ENCODE measurements at regions not wholly inside any gene's neighbourhood (a gene's known extent, or its start where the extent isn't known, plus 50 kb on each side); places are given as distances from the start of the nearest gene placed in this dataset.
"Not testable (repeated sequence)": the region's sequence is repeated elsewhere in the genome, so short reads cannot be mapped to it uniquely, and the experiment has no call there.

- DNase-seq, result no peak
- Mint-ChIP-seq H3K27ac (no peak overlapping the region), H3K36me3 (ENCODE audit: low read depth) (no peaks in the 10 kb centered on the region), H3K9me3 (peaks cover 13% of the 10 kb centered on the region), H3K4me3 (no peak overlapping the region), H3K4me1 (no peaks in the 10 kb centered on the region), H3K27me3 (peaks cover 3% of the 10 kb centered on the region)
- intact Hi-C loops (cut with micrococcal nuclease), result no loop called here
Observed at GRCh38 chr9:31314241-31314640, 1070.2 kb upstream of the ACO1 start.

GRCh38 chr9:31320494-31320893 lies 1063.9 kb upstream of the ACO1 start:
- intact Hi-C loops (cut with micrococcal nuclease), result no loop called here
- Mint-ChIP-seq H3K27me3 (no peaks in the 10 kb centered on the region), H3K4me1 (peaks cover 7% of the 10 kb centered on the region), H3K36me3 (ENCODE audit: low read depth) (no peaks in the 10 kb centered on the region), H3K9me3 (peaks cover 4% of the 10 kb centered on the region), H3K4me3 (no peak overlapping the region), H3K27ac (no peak overlapping the region)
- DNase-seq, result peak; percentile 46

GRCh38 chr9:31321256-31321655 lies 1063.2 kb upstream of the ACO1 start:
- Mint-ChIP-seq H3K4me3 (no peak overlapping the region), H3K9me3 (peaks cover 4% of the 10 kb centered on the region), H3K36me3 (ENCODE audit: low read depth) (no peaks in the 10 kb centered on the region), H3K27me3 (no peaks in the 10 kb centered on the region), H3K4me1 (peaks cover 7% of the 10 kb centered on the region), H3K27ac (no peak overlapping the region)
- intact Hi-C loops (cut with micrococcal nuclease), result no loop called here
- peak; percentile 44 for DNase-seq

GRCh38 chr9:31321686-31322085 lies 1062.8 kb upstream of the ACO1 start:
- H3K27me3 Mint-ChIP-seq, result no peaks in the 10 kb centered on the region
- intact Hi-C loops (cut with micrococcal nuclease), result no loop called here

GRCh38 chr9:31323726-31324444 lies 1060.6 kb upstream of the ACO1 start:
- Mint-ChIP-seq H3K27me3 (no peaks in the 10 kb centered on the region), H3K36me3 (ENCODE audit: low read depth) (no peaks in the 10 kb centered on the region), H3K27ac (peak overlapping the region; percentile 39), H3K9me3 (no peaks in the 10 kb centered on the region), H3K4me1 (peaks cover 7% of the 10 kb centered on the region), H3K4me3 (peak overlapping the region; percentile 34)
- intact Hi-C loops (cut with micrococcal nuclease), result no loop called here
- DNase-seq, result peak; percentile 57

More at GRCh38 chr9:31321686-31322085, 1062.8 kb upstream of the ACO1 start:
- Mint-ChIP-seq H3K27ac (no peak overlapping the region), H3K4me3 (no peak overlapping the region), H3K4me1 (peaks cover 7% of the 10 kb centered on the region), H3K9me3 (peaks cover 4% of the 10 kb centered on the region), H3K36me3 (ENCODE audit: low read depth) (no peaks in the 10 kb centered on the region)
- DNase-seq, result no peak

- H3K27me3 Mint-ChIP-seq, result no peaks in the 10 kb centered on the region
- no peaks in the 10 kb centered on the region for H3K9me3 Mint-ChIP-seq
- H3K36me3 Mint-ChIP-seq (ENCODE audit: low read depth), result no peaks in the 10 kb centered on the region
- intact Hi-C loops (cut with micrococcal nuclease), result no loop called here
- H3K4me1 Mint-ChIP-seq, result peaks cover 7% of the 10 kb centered on the region
- peak; percentile 43 for DNase-seq
- H3K4me3 Mint-ChIP-seq, result no peak overlapping the region
- H3K27ac Mint-ChIP-seq, result no peak overlapping the region
Observed at GRCh38 chr9:31325778-31326177, 1058.7 kb upstream of the ACO1 start.

- H3K4me1 Mint-ChIP-seq; DNase-seq; H3K36me3 Mint-ChIP-seq (ENCODE audit: low read depth); H3K27ac Mint-ChIP-seq; H3K9me3 Mint-ChIP-seq; intact Hi-C loops (cut with micrococcal nuclease); H3K27me3 Mint-ChIP-seq; H3K4me3 Mint-ChIP-seq: not testable (repeated sequence)
Observed at GRCh38 chr9:31326883-31327282, 1057.6 kb upstream of the ACO1 start.

GRCh38 chr9:31334837-31335528 lies 1049.5 kb upstream of the ACO1 start:
- H3K27me3 Mint-ChIP-seq, result no peaks in the 10 kb centered on the region
- peaks cover 8% of the 10 kb centered on the region for H3K4me1 Mint-ChIP-seq
- intact Hi-C loops (cut with micrococcal nuclease), result no loop called here
- peak; percentile 52 for DNase-seq
- no peaks in the 10 kb centered on the region for H3K36me3 Mint-ChIP-seq (ENCODE audit: low read depth)
- H3K4me3 Mint-ChIP-seq, result no peak overlapping the region
- no peak overlapping the region for H3K27ac Mint-ChIP-seq
- H3K9me3 Mint-ChIP-seq, result no peaks in the 10 kb centered on the region

GRCh38 chr9:31335529-31336234 lies 1048.8 kb upstream of the ACO1 start:
- Mint-ChIP-seq H3K27me3 (no peaks in the 10 kb centered on the region), H3K36me3 (ENCODE audit: low read depth) (no peaks in the 10 kb centered on the region), H3K4me1 (peaks cover 8% of the 10 kb centered on the region), H3K27ac (peak overlapping the region; percentile 52), H3K4me3 (no peak overlapping the region), H3K9me3 (no peaks in the 10 kb centered on the region)
- DNase-seq, result peak; percentile 50
- intact Hi-C loops (cut with micrococcal nuclease), result no loop called here

- Mint-ChIP-seq H3K36me3 (ENCODE audit: low read depth) (no peaks in the 10 kb centered on the region), H3K4me1 (peaks cover 8% of the 10 kb centered on the region), H3K9me3 (no peaks in the 10 kb centered on the region), H3K27me3 (no peaks in the 10 kb centered on the region), H3K27ac (no peak overlapping the region), H3K4me3 (no peak overlapping the region)
- intact Hi-C loops (cut with micrococcal nuclease), result no loop called here
- DNase-seq, result no peak
Observed at GRCh38 chr9:31336386-31336785, 1048.1 kb upstream of the ACO1 start.

- intact Hi-C loops (cut with micrococcal nuclease), result no loop called here
- no peak overlapping the region for H3K4me3 Mint-ChIP-seq
Observed at GRCh38 chr9:31336841-31337240, 1047.6 kb upstream of the ACO1 start.

GRCh38 chr9:31347082-31347617 lies 1037.3 kb upstream of the ACO1 start:
- Mint-ChIP-seq H3K36me3 (ENCODE audit: low read depth) (peaks cover 8% of the 10 kb centered on the region), H3K4me3 (peak overlapping the region; percentile 84), H3K9me3 (peaks cover 13% of the 10 kb centered on the region), H3K27me3 (no peaks in the 10 kb centered on the region), H3K4me1 (peaks cover 29% of the 10 kb centered on the region), H3K27ac (peak overlapping the region; percentile 94)
- intact Hi-C loops (cut with micrococcal nuclease), result loop anchor here (5.0 kb wide), 2 partner anchors 45 to 80 kb away; no protein-coding TSS in a partner anchor
- peak; percentile 81 for DNase-seq

More at GRCh38 chr9:31336841-31337240, 1047.6 kb upstream of the ACO1 start:
- DNase-seq, result no peak
- H3K9me3 Mint-ChIP-seq, result no peaks in the 10 kb centered on the region
- H3K27ac Mint-ChIP-seq, result no peak overlapping the region
- H3K36me3 Mint-ChIP-seq (ENCODE audit: low read depth), result no peaks in the 10 kb centered on the region
- H3K27me3 Mint-ChIP-seq, result no peaks in the 10 kb centered on the region
- H3K4me1 Mint-ChIP-seq, result peaks cover 8% of the 10 kb centered on the region

- H3K36me3 Mint-ChIP-seq (ENCODE audit: low read depth), result no peaks in the 10 kb centered on the region
- no peak for DNase-seq
- H3K27me3 Mint-ChIP-seq, result peaks cover 4% of the 10 kb centered on the region
- no peak overlapping the region for H3K27ac Mint-ChIP-seq
- intact Hi-C loops (cut with micrococcal nuclease), result no loop called here
- H3K4me3 Mint-ChIP-seq, result no peak overlapping the region
- H3K4me1 Mint-ChIP-seq, result no peaks in the 10 kb centered on the region
- H3K9me3 Mint-ChIP-seq, result peaks cover 3% of the 10 kb centered on the region
Observed at GRCh38 chr9:31355159-31355882, 1029.1 kb upstream of the ACO1 start.
